SKM-1 (cell line): ENCODE measurements at regions not wholly inside any gene's neighbourhood (a gene's known extent, or its start where the extent isn't known, plus 50 kb on each side); places are given as distances from the start of the nearest gene placed in this dataset.
"Not testable (repeated sequence)": the region's sequence is repeated elsewhere in the genome, so short reads cannot be mapped to it uniquely, and the experiment has no call there.

ENCODE experiments used
- DNase-seq: peaks from one replicate; lab custom pipeline; 2025; ENCODE audit not compliant: unreplicated experiment; lab: John Stamatoyannopoulos, UW

DNA sequence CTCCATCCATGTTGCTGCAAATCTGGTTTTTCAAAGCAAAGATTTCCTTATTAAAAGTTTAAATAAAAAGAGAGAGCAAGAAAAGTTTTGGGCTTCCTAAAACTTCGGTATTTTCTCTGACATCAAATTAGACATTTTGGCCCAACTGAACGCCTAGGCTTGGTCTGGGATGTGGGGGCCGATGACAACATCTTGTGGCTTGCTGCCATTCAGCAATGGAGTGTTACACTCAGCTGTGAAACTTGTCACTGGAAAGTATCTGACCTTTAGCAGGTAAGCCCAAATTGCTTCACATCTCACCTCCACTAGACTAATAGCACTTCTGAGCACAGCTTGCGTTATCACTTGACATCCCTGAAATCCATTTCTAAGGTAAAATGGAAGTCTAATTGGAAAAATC lies 320.6 kb downstream of the GATA3 start:
- no peak for DNase-seq

DNA sequence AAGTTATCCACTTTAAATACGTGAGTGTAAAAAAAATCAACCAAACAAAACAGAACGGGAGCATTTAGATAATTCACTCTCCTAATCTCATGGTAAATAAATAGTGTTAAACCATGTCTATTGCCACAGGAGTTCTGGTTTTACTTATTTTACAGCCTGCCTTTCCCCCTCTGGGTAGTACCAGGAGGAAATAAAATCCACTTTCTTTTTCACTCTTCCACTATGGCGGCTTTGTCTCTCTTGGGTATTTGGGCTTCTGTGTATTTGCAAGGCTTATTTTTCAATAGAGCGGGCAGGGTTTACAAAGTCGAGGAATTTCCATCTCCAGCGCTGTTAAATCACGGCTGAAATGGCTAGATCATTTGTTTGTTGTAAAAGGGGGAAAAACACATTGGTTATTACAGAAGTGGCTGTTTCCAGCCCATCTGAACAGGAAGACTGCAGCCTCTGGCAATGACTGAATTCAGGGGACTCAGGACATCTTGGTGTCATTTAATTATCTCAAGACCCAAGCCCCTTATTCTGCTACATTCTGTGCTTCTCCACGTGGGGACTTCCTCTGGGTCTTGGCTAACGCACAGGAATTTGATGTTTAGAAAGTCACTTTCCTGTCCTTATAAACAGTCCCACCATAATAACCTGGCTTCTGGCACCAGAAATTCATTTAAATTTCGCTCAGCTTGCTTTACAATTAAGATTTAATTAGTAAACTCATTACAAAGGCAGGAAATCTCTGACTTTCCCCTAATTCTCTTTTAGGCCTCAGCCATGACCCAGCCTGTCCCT lies 323.9 kb downstream of the GATA3 start:
- no peak for DNase-seq

DNA sequence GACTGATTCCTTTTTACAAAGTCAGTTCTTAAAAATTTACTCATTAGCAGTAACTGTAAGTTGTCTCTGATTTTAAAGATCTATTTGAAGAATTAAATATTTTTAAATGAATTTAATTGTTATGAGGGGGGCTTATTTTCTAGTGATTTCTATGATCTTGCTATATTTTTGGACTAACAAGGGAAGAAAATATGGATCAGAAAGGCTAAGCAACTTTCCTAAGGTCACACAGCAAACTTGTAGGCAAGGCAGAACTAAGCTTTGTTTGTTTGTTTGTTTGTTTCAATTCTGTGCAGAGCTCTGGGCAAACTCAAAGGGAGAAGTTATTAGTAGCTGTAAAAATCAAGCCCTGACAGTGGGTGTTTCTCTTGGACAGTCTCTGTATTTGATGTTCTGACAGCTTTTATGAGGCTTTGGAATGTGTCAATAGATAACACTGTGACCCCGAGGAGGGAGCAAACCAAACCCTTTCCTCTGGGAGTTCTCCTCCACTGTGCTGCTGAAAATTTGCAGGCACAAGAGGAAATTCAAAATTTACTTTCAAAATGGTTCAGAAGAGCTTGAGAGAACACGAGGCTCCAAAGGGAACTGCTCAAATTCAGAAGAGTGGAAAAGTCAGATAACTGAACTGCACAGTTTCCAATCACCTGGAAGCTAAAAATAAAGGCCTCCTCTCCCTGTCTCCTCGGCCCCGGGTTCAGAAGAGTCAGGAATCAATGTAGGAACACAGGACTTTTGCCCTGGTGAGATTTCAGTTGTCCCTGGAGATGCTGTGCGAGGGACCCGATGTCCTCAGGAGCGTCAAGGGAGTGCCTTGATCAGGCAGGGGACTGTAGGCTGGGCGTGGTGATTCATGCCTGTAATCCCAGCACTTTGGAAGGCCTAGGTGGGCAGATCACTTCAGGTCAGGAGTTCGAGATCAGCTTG lies 325.7 kb downstream of the GATA3 start:
- DNase-seq = no peak

DNA sequence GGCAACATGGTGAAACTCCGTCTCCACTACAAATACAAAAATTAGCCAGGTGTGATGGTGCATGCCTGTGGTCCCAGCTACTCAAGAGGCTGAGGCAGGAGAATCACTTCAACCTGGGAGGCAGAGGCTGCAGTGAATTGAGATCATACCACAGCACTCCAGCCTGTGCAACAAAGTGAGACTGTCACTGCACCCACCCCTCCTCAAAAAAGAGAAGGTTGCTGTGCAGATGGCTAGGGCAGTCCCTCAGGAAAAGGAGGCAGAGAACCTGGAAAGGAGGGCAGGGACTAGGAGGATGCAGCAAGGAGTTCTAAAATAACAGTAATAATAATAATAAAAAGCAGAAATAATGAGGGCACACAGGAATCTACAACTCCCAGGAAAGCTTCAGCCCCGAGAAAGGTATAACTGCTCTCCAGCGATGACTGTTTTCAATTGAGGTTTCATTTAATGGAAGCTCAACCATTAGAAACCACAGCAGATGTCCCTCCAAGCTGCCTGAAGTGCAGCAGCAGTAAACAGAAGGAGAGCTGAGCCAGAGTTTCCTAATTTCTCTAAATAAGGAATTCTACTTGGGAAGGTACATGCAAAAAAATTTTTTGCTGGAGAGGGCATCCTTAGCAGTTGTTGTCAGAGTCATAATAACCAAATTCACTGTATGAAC lies 326.5 kb downstream of the GATA3 start:
- no peak for DNase-seq

DNA sequence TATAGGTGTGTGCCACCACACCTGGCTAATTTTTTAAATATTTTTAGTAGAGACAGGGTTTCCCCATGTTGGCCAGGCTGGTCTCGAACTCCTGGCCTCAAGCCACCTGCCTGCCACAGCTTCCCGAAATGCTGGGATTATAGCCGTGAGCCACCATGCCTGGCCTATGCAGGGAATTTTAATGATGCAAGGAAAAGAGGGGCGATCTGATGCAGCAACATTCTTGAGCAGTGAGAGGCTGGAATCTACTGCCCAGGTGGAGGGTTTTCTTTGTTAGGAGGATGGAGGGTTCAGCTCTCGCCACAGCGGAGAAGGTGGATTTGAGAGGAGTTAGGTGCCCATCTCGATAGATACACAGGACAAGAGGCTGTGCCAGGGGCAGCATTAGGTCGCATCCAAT lies 332.3 kb downstream of the GATA3 start:
- DNase-seq = no peak

DNA sequence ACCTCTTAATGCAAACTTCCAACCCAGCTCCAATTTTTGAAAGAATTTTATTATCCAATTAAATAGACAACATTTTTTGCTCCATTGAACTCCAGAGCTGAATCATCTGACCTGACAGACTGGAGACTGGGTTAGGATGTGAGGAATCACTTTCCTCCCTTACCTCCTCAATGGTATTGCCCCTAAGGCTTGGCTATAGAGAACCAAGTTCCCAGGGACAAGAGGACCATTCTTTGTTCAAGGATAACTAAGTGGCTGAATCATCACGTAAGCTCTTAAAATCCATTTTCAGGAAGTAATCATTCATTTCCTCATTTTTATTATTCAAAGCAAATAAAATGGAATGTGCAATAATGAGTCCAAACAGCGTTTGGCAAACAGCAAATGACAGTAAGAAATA lies 335.1 kb downstream of the GATA3 start:
- DNase-seq = no peak

DNA sequence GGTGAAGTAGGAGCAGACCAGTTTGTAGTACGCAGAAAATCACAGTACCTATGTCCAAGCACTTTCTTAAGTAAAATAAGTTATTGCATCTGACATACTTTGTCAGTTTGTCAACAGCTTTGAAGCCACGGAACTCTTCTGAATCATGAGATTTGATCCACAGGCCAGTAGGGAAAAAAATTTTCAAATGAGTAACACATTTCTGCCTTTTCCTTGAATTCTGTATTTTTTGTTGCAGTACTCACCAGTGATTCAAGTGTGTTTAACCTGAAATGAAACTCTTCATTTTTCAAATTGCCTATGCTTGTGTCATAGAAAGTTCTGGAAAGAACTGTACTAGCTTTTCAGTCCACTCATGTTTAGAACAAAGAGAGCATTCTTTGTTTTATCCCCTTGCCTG lies 337.7 kb downstream of the GATA3 start:
- no peak for DNase-seq

DNA sequence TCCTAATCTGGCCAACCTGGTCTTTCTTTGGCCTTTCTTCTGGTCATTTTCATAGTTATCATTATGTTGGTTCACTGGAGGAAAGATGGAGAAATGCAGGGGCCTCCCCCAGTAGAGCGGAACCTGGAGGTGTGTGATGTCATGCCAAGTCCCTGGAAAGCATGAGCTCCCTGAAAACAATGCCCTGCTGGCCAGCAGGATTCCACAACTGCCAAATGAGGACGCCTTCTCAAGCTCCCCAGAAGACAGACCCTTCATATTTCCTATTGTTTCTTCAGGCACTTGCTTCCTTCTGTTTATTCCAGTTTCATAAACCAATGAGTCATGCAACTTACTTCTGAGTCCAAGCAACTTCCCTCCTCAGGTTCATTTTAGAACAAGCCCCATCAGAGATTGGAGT lies 339.0 kb downstream of the GATA3 start:
- DNase-seq = no peak

DNA sequence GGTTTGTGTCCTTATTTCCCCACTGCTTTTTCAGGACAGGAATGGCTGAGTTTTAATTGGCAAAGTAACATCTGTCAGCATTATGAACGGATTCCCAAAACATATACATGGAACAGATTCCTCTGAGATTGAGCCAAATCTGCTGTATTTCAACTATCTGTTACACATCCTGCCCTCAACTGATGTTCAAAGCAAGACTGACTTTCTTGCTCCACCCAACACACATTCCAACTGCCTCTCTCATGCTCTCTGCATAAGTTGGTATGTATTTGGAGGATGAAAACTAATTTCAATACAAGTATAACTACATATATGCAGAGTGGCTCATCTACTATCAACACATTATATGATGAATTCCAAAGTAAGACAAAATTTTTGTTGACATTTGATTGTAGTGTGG lies 342.2 kb downstream of the GATA3 start:
- no peak for DNase-seq

DNA sequence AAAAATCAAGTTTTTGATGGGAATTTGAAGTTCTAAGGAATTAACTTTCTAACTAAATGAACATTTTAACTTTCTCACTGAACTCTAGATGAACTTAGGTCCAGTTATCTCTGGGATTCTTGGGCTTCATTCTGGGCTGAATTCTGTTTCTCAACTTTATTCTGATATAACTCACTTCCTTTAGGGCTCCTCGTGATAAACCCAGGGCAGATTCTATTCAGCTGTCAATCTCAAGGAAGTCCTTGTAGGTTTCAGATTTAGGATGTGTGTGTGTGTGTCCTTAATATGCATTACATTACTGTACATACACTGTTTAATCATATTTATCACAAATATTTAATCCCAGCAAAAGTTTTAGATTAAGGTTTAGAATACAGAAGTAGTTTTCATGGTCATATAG lies 344.3 kb downstream of the GATA3 start:
- no peak for DNase-seq

DNA sequence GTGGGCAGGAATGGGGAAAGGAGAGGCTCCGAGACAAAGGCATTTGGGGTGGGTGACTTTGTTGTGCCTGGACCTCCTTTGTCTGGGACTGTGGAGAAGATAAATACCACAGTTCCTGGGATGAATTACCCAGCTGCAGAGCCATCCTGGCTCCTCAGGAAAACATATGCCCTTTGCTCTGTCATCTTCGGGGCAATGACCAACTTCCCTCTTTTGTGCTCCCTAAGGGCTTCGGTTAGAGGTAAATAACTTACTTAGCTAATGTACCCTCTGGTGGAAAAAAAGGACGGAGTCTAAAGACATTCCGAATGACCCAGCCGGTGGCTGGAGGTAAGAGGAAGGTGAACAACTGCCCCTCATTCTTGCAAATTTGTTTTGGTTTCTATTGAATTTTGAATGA lies 345.7 kb downstream of the GATA3 start:
- DNase-seq = no peak

DNA sequence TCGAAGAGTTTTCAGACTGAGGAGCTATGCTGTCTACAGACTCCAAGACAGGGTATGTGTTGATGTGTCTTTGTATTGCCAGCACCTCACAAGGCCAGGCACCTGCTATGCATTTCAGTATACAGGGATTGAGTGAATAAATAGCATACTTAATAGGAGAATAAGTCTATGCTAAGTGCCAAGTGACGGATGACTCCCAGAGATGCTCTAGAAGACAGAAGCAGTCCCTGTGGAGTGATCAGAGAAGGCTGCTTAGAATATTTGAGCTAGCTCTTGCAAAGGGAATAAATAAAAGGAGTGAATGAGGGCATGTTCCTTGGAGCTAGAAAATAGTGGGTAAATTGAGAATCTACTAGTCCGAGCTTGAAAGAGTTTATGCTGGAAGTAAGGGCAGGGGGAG lies 346.4 kb downstream of the GATA3 start:
- no peak for DNase-seq

DNA sequence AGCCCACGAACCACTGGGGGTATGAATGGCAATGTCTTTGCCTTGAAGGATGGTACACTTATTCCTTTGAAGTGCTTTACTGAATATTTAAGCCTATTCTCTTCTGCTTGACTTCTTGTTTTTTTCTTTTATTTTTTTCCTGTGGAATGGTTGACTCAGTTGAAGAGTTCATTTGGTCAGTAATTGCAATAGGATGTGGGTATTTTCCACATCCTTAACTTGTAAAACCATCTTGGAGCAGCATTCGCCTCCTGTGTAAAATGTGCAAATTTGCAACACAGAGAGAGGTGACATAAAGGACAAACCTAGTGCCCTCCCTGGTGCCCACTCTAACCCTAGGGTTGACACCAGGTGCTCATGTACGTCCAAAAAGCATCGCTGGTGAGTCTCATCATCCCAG lies 347.0 kb downstream of the GATA3 start:
- DNase-seq = no peak

DNA sequence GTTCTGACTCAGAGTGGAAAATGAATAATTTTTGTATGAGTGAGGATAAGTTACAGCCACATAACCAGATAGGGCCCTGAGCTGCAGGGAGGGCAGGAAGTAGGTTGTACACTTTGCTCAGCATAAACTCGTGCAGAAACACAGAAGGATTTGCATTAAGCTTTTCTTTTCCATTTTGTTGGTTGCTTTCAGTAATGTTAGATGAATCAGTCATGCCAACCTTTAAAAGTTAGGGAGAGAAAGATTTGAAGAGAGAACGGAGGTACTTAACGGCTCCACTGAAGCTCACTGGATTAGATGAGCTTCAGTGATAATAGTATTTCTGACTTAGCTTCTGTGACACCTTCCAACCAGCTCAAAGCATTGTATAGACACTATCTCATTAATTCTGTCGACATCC lies 348.1 kb downstream of the GATA3 start:
- DNase-seq = no peak

DNA sequence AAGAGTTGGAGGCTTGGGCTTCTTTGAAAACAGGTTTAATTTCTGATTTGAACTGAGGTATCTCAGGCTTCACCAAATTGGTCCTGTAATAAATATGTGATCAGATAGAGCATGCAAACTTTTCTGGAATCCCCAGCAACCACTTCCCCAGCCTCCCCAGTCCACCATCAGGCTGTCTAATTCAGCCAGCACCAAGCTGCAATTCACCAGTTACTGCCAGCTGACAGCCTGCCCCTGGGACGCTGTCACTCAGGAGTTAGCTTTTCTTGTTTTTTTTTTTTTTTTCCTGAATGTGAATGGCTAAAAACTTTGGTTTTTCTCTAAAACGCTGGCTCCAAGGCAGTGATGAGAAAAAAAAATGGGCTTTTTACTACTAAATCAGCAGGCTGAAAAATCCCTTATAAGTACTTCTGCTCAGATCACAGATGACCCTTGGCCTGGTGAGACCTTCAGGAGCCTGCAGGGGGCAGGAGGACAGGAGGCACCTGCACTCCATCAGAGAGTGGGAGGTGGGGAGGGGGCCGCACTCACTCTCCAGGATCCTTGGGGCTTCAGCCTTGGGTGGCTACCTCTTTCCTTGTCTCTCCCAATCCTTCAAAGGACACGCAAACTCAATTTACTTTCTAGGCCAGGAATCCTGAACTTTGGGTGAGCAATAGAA lies 349.4 kb downstream of the GATA3 start:
- DNase-seq = no peak

DNA sequence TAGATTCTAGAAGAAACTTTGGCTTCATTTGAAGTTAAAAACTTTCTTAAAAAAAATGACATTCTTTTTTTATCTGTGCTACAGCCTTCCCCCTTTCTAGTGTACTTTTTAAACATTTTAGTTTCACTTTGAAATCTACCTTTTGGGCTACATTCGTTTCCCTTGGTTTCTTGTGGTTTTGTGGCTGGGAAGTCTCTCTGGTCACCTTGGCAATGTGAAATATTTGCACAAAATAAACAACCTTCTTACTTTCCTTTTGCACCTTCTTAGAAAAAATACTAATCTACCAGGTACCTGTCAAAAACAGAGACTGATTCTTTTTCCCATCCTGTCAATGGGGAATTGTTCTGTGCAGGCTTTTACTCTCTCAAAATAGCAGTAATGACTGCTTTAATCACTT lies 350.2 kb downstream of the GATA3 start:
- no peak for DNase-seq

DNA sequence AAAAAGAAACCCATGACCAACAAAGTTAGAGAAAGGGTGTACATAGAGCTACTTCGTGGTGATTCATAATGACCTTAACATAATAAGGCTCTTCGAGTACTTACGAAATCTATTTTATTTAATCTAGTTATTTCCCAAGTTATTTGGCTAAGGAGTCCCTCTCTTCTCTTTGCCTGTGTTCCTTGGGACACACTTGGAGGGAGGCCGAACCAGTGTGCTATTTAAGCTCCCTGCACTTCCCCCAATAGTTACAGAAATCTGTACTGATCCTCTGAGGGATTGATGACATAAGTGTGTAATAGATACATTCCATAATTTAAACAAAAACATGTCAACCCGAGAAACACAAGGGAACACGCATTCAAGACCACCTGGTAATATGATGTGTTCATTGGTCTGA lies 351.1 kb downstream of the GATA3 start:
- no peak for DNase-seq

DNA sequence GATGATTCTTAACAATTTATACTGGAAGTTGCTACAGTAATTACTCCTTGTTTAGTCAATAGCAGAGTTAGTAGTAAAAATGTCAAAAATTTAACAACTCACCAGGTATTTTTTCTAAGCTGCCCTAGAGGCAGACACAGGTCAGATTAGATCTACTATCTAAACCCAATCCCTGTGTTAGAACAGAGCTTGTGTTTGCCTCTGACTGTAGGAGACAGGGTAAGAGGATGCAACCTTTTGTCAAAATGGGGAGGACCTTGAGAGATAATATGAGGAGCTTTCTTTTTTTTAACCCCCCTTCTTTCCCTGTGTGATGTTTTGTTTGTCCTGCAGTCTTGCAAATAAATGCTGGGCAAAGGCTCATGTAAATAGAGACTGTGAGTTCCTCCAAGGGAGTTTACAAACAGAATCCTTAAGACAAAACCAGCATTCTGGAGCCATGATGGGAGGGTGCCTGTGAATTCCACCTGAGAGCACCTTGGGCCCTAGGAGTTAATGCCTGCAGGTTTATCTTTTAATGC lies 353.1 kb downstream of the GATA3 start:
- no peak for DNase-seq

DNA sequence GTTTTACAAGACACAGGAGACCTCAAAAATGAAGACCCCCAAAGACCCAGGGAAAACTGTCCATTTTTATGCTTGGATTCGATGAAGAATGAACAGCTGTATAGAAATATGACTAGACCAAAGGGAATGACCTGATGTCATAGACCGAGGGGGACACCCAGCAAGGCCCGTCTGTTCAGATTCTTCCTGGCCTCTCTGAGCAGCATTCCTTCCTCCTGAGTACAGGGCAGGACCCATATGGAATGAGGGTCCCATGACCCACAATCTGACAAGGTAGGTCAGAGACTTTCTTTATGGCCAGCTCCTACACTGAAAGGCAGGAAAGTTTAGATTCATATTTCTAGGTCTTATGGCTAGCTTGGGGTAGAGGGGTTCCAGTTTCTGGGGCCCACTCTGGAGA lies 356.0 kb downstream of the GATA3 start:
- DNase-seq = no peak

DNA sequence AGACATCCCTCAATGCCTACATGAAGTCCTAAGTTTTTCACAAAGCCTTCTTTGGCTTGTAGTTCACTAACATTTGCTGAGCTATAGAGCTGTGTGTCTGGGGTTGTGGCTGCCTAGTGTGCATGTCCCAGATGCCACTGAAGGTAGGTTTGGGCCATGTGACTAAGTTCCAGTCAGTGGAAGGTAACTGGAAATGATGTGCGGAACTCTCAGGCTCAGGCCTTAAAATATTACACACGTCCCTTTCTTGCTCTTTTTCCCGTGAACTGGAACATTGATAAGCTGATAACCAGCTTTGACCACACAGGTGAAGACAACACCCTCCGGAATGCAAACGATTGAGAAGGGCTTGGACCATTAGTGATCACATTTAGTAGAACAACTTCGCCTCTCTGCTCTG lies 358.1 kb downstream of the GATA3 start:
- DNase-seq = no peak

DNA sequence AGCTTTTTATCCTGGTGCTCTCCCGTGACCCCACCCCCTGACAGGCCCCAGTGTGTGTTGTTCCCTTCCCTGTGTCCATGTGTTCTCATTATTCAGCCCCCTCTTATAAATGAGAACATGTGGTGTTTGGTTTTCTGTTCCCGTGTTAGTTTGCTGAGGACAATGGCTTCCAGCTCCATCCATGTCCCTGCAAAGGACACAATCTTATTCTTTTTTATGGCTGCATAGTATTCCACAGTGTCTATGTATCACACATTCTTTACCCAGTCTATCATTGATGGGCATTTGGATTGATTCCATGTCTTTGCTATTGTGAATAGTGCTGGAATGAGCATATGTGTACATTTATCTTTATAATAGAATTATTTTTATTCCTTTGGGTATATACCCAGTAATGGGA lies 360.5 kb downstream of the GATA3 start:
- DNase-seq = not testable (repeated sequence)
